Uterus (tissue), 3 donors: ENCODE measurements at regions not wholly inside any gene's neighbourhood (a gene's known extent, or its start where the extent isn't known, plus 50 kb on each side); places are given as distances from the start of the nearest gene placed in this dataset.

ENCODE experiments used
- DNase-seq, 2 donors: peaks; one replicate each; pipeline ENCODE4 v3.0.0-alpha.2; 2019 to 2020
- H3K27ac ChIP-seq, 2 donors: fragments of 200-600 bp; sonication (generic); 1 replicate in 1 of 2; 2 replicates in 1 of 2; pipeline ENCODE4 v1.5.1; 2016 to 2018
- H3K27me3 ChIP-seq, 2 donors: fragments of 200-600 bp; sonication (generic); one replicate each; pipeline ENCODE4 v1.5.1; 2018 to 2019; ENCODE audit warnings: control low read depth in 1 of 2
- H3K36me3 ChIP-seq, 2 donors: fragments of 200-600 bp; sonication (generic); one replicate each; pipeline ENCODE4 v1.5.1; 2019; ENCODE audit warnings: control low read depth in 1 of 2
- H3K4me1 ChIP-seq, 2 donors: fragments of 200-600 bp; sonication (generic); one replicate each; pipeline ENCODE4 v1.5.1; 2018 to 2019; ENCODE audit warnings: control low read depth in 1 of 2
- H3K4me3 ChIP-seq, 2 donors: fragments of 200-600 bp; sonication (generic); 1 replicate in 1 of 2; 2 replicates in 1 of 2; pipeline ENCODE4 v1.5.1; 2018 to 2019; ENCODE audit warnings: mild to moderate bottlenecking in 1 of 2
- H3K9me3 ChIP-seq, 2 donors: fragments of 200-600 bp; sonication (generic); one replicate each; pipeline ENCODE4 v1.5.1; 2019; ENCODE audit warnings: control low read depth in 1 of 2
- POLR2A ChIP-seq, 2 donors: fragments of 450-650 bp; IDR thresholded peaks; one replicate each; pipeline ENCODE4 v1.6.1; 2016; ENCODE audit warnings: antibody characterized with exemption in 2 of 2, mild to moderate bottlenecking in 1 of 2, moderate library complexity in 1 of 2
- intact Hi-C: fragments of 100-400 bp; cut with DNase I; formaldehyde crosslinking; loops from one replicate; pipeline ENCODE4 v1.15.1; 2023; ENCODE audit warnings: low total_unique reads
- TF ChIP-seq, protein P1 (sequence below), 4 experiments: fragments of 200-600 bp in 2 of 4; fragments of 450-650 bp in 2 of 4; sonication (generic) in 2 of 4; IDR thresholded peaks; one replicate each; pipeline ENCODE4 v1.5.1; 2016 to 2019; ENCODE audit warnings: antibody characterized with exemption in 4 of 4, mild to moderate bottlenecking in 2 of 4, moderate library complexity in 1 of 4
- donor health status: DM: yes; HTN: yes; CAD: no.

DNA sequence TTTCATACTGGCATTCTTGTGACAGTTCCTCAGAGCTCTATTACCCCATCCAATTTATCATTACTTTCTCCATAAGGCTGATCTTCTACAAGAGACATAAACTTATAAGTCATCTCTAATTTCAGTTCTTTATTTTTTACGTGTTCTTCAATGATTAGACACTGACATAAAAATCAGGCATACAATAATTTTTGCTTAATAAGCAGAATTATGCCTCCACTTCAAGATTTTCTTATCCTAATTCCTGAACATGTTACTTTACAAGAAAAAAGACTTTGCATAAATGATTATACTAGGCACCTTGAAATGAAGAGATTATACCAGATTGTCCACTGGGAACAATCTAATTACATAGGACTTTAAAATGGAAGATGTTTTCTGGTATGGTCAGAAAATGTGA lies 1304.5 kb upstream of the SLC39A10 start:
- H3K36me3 ChIP-seq = no peaks in the 10 kb centered on the region
- H3K27ac ChIP-seq = no peak overlapping the region
- no peak for DNase-seq
- intact Hi-C loops = no loop called here
- H3K27me3 ChIP-seq = no peaks in the 10 kb centered on the region
- no peaks in the 10 kb centered on the region for H3K9me3 ChIP-seq
- H3K4me1 ChIP-seq = no peaks in the 10 kb centered on the region
- H3K4me3 ChIP-seq = no peak overlapping the region
- TF ChIP-seq POLR2A (IDR thresholded peaks at IDR 0.05) = no peak
- TF ChIP-seq, protein P1, sequence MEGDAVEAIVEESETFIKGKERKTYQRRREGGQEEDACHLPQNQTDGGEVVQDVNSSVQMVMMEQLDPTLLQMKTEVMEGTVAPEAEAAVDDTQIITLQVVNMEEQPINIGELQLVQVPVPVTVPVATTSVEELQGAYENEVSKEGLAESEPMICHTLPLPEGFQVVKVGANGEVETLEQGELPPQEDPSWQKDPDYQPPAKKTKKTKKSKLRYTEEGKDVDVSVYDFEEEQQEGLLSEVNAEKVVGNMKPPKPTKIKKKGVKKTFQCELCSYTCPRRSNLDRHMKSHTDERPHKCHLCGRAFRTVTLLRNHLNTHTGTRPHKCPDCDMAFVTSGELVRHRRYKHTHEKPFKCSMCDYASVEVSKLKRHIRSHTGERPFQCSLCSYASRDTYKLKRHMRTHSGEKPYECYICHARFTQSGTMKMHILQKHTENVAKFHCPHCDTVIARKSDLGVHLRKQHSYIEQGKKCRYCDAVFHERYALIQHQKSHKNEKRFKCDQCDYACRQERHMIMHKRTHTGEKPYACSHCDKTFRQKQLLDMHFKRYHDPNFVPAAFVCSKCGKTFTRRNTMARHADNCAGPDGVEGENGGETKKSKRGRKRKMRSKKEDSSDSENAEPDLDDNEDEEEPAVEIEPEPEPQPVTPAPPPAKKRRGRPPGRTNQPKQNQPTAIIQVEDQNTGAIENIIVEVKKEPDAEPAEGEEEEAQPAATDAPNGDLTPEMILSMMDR (IDR thresholded peaks at IDR 0.05) = no peak

- H3K27ac ChIP-seq = no peak overlapping the region
- H3K4me3 ChIP-seq = no peak overlapping the region
- H3K36me3 ChIP-seq = no peaks in the 10 kb centered on the region
- no peaks in the 10 kb centered on the region for H3K27me3 ChIP-seq
- TF ChIP-seq, protein P1 (IDR thresholded peaks at IDR 0.05) = no peak
- TF ChIP-seq POLR2A (IDR thresholded peaks at IDR 0.05) = no peak
- intact Hi-C loops = no loop called here
- no peaks in the 10 kb centered on the region for H3K9me3 ChIP-seq
- no peaks in the 10 kb centered on the region for H3K4me1 ChIP-seq
- no peak for DNase-seq
These were observed 1310.8 kb upstream of the SLC39A10 start for GRCh38 chr2:194346193-194346592.

- Histone ChIP-seq H3K27ac (no peak overlapping the region), H3K4me3 (no peak overlapping the region), H3K36me3 (no peaks in the 10 kb centered on the region), H3K4me1 (no peaks in the 10 kb centered on the region), H3K9me3 (no peaks in the 10 kb centered on the region), H3K27me3 (no peaks in the 10 kb centered on the region)
- DNase-seq = no peak
- TF ChIP-seq POLR2A (IDR thresholded peaks at IDR 0.05) = no peak
- TF ChIP-seq, protein P1 (IDR thresholded peaks at IDR 0.05) = no peak
- intact Hi-C loops = no loop called here
These were observed 1311.7 kb upstream of the SLC39A10 start for GRCh38 chr2:194345347-194345746.

- no peaks in the 10 kb centered on the region for H3K27me3 ChIP-seq
These were observed 1313.9 kb upstream of the SLC39A10 start for GRCh38 chr2:194343167-194343566.

GRCh38 chr2:194332799-194333490 lies 1324.1 kb upstream of the SLC39A10 start:
- H3K27me3 ChIP-seq = no peaks in the 10 kb centered on the region
- TF ChIP-seq POLR2A (IDR thresholded peaks at IDR 0.05) = no peak
- TF ChIP-seq, protein P1 (IDR thresholded peaks at IDR 0.05) = no peak
- no peaks in the 10 kb centered on the region for H3K36me3 ChIP-seq
- no peaks in the 10 kb centered on the region for H3K4me1 ChIP-seq
- no peak overlapping the region for H3K4me3 ChIP-seq
- no peak overlapping the region for H3K27ac ChIP-seq
- intact Hi-C loops = no loop called here
- no peaks in the 10 kb centered on the region for H3K9me3 ChIP-seq
- DNase-seq = no peak

More at GRCh38 chr2:194343167-194343566, 1313.9 kb upstream of the SLC39A10 start:
- Histone ChIP-seq H3K36me3 (no peaks in the 10 kb centered on the region), H3K4me3 (no peak overlapping the region), H3K9me3 (no peaks in the 10 kb centered on the region), H3K27ac (no peak overlapping the region), H3K4me1 (no peaks in the 10 kb centered on the region)
- TF ChIP-seq, protein P1 (IDR thresholded peaks at IDR 0.05) = no peak
- no peak for TF ChIP-seq POLR2A (IDR thresholded peaks at IDR 0.05)
- intact Hi-C loops = no loop called here
- DNase-seq = no peak
